HFF-Myc (cell line): ENCODE measurements at regions not wholly inside any gene's neighbourhood (a gene's known extent, or its start where the extent isn't known, plus 50 kb on each side); places are given as distances from the start of the nearest gene placed in this dataset.
"Not testable (repeated sequence)": the region's sequence is repeated elsewhere in the genome, so short reads cannot be mapped to it uniquely, and the experiment has no call there.

Experiments used
- DNase-seq: peaks from one replicate; pipeline ENCODE4 v3.0.0-alpha.2; 2011; ENCODE audit warnings: low read depth; ENCODE audit errors: extremely low read depth
- H3K4me3 ChIP-seq: replicated peaks from 2 replicates; pipeline ENCODE4 v1.5.1; 2011; ENCODE audit warnings: low read depth, mild to moderate bottlenecking, control low read depth, low read length
- TF ChIP-seq, protein P1 (sequence below): IDR thresholded peaks from 2 replicates; pipeline ENCODE4 v1.5.1; 2012; ENCODE audit warnings: mild to moderate bottlenecking, low read depth, low read length, control low read depth; ENCODE audit errors: missing control alignments

DNA sequence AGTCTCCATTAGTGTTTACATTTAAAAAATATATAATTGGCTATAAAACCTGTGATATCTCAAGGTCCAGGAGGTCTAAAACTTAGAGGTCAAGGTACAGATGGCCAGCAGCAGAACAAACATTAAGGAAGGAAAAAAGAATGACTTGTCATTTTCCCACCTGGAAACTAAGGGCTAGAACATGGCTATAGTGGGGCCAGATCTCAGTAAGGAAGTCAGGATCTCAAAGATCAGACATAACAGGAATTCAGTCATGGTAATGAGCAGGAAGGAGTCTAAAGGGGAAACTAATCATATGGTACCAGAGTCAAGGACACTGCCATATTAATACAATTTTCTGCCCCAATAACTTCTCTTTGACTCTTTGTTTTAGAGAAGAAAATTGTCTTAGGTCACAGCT, 1018.8 kb downstream of the PLA2G4A start:
- no peak for DNase-seq
- TF ChIP-seq, protein P1, sequence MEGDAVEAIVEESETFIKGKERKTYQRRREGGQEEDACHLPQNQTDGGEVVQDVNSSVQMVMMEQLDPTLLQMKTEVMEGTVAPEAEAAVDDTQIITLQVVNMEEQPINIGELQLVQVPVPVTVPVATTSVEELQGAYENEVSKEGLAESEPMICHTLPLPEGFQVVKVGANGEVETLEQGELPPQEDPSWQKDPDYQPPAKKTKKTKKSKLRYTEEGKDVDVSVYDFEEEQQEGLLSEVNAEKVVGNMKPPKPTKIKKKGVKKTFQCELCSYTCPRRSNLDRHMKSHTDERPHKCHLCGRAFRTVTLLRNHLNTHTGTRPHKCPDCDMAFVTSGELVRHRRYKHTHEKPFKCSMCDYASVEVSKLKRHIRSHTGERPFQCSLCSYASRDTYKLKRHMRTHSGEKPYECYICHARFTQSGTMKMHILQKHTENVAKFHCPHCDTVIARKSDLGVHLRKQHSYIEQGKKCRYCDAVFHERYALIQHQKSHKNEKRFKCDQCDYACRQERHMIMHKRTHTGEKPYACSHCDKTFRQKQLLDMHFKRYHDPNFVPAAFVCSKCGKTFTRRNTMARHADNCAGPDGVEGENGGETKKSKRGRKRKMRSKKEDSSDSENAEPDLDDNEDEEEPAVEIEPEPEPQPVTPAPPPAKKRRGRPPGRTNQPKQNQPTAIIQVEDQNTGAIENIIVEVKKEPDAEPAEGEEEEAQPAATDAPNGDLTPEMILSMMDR = no peak
- no peak overlapping the region for H3K4me3 ChIP-seq

DNA sequence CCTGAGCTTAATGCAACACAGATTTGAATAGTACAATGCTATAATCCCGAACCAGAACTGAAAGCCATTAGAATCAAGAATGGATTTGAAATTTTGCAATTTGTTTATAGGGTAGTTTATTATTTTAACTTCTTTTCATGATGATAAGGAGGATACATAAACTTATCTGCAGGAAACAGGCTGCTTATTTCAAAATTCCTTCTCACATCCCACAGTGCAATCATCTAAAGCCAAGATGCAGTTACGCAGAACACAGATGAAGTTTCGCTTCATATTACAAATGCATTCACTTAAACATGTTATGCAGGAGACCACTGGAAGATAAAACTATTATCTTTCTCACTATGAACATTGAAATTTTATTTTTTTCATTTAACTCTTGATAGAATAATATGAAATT, 1019.6 kb downstream of the PLA2G4A start:
- no peak for DNase-seq
- H3K4me3 ChIP-seq = no peak overlapping the region
- TF ChIP-seq, protein P1 = no peak

DNA sequence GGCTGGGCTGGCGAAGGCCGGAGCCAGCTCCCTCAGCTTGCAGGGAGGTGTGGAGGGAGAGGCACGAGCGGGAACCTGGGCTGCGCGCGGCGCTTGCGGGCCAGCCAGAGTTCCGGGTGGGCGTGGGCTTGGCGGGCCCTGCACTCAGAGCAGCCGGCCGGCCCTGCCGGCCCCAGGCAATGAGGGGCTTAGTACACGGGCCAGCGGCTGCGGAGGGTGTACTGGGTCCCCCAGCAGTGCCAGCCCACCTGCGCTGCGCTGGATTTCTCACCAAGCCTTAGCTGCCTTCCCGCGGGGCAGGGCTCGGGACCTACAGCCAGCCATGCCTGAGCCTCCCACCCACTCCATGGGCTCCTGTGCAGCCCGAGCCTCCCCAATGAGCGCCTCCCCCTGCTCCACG, 1021.4 kb downstream of the PLA2G4A start:
- not testable (repeated sequence) for H3K4me3 ChIP-seq, DNase-seq

DNA sequence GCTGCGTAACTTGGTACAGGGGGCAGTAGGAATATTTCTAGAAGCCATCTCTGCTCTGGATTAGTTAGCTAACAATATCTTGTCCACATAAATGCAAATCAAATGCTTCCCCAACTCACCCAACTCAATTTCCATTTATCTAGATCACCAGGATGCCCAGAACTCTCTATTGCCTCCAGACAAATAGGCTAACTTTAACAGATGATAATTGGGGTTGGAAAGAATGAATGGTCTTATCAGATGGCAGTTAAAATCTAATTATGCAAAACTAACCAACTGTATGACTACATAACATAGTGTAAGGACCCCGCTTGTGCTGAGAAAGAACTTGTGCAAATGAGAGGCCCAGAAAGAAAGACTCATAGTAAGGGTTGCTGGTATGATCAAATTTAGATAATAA, 1024.8 kb downstream of the PLA2G4A start:
- no peak for DNase-seq
- TF ChIP-seq, protein P1 = no peak

DNA sequence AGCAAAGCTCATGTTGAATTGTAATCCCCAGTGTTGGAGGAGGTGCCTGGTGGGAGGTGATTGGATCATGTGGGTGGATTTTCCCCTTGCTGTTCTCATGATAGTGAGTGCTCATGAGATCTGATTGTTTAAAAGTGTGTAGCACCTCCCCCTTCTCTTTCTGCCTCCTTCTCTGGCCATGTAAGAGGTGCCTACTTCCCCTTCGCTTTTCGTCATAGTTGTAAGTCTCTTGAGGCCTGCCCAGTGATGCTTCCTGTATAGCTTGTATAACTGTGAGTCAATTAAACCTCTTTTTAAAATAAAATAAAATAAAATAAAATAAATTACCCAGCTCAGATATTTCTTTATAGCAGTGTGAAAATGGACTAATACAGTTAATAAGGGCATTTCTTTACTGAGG, 1025.7 kb downstream of the PLA2G4A start:
- TF ChIP-seq, protein P1 = no peak
- H3K4me3 ChIP-seq = no peak overlapping the region
- DNase-seq = no peak

More for the DNA sequence above, 1024.8 kb downstream of the PLA2G4A start:
- no peak overlapping the region for H3K4me3 ChIP-seq

DNA sequence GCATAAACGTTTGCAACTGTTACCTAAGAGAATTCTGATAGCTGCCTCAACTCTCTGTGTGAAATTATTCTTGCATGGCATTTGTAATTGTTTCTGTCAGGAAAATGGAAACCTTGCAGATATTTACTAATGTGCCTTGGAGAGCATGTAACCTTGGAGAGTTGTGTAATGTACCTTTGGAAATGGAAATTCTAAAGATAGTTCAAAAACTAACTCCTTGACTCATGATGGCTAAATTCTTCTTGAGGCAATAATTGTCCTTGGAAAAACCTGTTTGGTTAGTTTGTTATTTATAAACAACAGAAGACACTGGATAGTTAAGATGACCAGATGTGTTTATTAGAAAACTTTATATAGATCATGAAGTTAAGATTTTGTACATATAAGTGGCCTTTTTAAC, 1033.8 kb downstream of the PLA2G4A start:
- H3K4me3 ChIP-seq = no peak overlapping the region
- TF ChIP-seq, protein P1 = no peak
- no peak for DNase-seq

DNA sequence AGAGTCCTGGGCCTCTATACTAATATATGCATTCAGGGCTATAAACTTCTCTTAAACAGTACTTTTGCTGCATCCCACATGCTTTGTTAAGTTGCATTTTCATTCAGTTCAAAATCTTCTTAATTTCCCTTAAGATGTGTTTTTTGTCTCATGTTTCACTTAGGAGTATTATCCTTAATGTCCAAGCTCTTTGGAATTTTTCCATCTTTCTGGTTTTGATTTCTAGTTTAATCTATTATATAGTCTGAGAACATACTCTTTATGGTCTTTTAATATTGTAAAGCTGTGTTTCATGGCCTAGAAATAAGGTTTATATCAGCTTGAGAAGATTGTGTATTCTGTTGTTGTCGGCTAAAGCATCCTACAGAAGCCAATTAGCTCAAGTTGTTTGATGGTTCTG, 1041.8 kb downstream of the PLA2G4A start:
- no peak overlapping the region for H3K4me3 ChIP-seq
- DNase-seq = no peak
- TF ChIP-seq, protein P1 = no peak
